ENCODE measurements at regions not wholly inside any gene's neighbourhood (a gene's known extent, or its start where the extent isn't known, plus 50 kb on each side); places are given as distances from the start of the nearest gene placed in this dataset.

DNA sequence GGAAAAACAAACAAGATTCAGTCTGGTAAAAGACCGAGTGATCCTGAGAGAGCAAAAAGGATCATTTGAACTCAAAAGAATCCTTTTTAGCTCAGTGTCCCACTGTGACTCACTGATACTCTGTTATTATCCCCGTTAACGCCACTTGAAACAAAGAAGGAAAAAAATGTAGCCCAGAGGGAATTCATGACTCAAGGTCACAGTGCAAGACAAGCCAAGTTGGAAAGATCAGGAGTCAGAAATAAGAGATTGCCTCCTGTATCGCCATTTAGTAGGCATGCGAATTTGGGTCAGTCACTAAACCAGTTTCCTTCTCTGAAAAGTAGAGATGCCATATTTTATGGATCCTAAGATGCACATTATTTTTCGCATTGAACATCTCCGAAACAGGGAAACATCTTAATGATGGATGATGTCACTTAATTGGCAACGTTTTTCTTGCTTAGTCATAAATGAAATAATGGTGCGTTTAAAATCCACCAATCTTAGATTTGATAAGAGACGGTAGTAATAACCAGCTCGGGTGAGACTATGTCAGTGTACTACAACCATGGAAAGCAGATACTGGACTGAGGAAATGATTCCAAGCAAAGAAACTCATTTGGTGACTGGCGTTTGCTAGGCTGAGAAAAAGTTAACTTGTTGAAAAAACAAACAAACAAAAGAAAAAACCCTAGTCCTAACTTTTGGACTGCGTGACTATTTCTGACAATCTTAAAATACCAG, 502.0 kb upstream of the CELF2 start:
- intact Hi-C loops (cut with micrococcal nuclease) (no loop called here), dilution Hi-C loops (cut with MboI; ENCODE audit: extremely low pct_ligation_motif_present, low sequenced_read_pairs) (no loop called here)
- H3K9ac ChIP-seq (replicated peaks; ENCODE audit: extremely low read depth, insufficient read depth, low read length), result no peak overlapping the region
- no peaks in the 10 kb centered on the region for H3K9me1 ChIP-seq (replicated peaks; ENCODE audit: control insufficient read depth, extremely low read depth, insufficient read depth, low read length)
- H3K36me3 ChIP-seq (ENCODE audit: control insufficient read depth in 2 of 2, extremely low read depth in 1 of 2, insufficient read depth in 2 of 2, low read length in 2 of 2), result no peaks in the 10 kb centered on the region
- H3K4me1 ChIP-seq (ENCODE audit: control insufficient read depth, extremely low read depth, insufficient read depth, low read length), result no peaks in the 10 kb centered on the region
- DNase-seq (ENCODE audit: low read depth, low spot score) (no peak), FAIRE-seq (no peak)
- H3K4me2 ChIP-seq (ENCODE audit: insufficient read depth, low read length), result no peak overlapping the region
- ChIA-PET CTCF (interaction anchor here (1.0 kb wide), 1 partner anchor 10 kb away, joined by 3 read pairs; no protein-coding TSS in a partner anchor), POLR2A (no interaction called here)
- no peaks in the 10 kb centered on the region for H3K79me2 ChIP-seq (ENCODE audit: control insufficient read depth, insufficient read depth, low read length)
- no peaks in the 10 kb centered on the region for H3K9me3 ChIP-seq (replicated peaks; ENCODE audit: control insufficient read depth, insufficient read depth, low read length)
- H3K27me3 ChIP-seq (ENCODE audit: control insufficient read depth in 2 of 2, insufficient read depth in 2 of 2, low read length in 2 of 2), result peaks cover under 1 to 5% of the 10 kb centered on the region in 2 experiments
- H2AFZ ChIP-seq (ENCODE audit: low read depth, low read length), result no peak overlapping the region
- no peak for TF ChIP-seq FOS (IDR thresholded peaks at IDR 0.05; ENCODE audit: borderline replicate concordance, insufficient read depth, low read length)
- no peak for TF ChIP-seq POLR2AphosphoS5 (IDR thresholded peaks at IDR 0.05; ENCODE audit: insufficient read depth, low read depth, low read length)
- no peak for TF ChIP-seq GATA2 (IDR thresholded peaks at IDR 0.05; ENCODE audit: insufficient read depth, insufficient read length, low read depth, low read length)
- TF ChIP-seq, protein P1, sequence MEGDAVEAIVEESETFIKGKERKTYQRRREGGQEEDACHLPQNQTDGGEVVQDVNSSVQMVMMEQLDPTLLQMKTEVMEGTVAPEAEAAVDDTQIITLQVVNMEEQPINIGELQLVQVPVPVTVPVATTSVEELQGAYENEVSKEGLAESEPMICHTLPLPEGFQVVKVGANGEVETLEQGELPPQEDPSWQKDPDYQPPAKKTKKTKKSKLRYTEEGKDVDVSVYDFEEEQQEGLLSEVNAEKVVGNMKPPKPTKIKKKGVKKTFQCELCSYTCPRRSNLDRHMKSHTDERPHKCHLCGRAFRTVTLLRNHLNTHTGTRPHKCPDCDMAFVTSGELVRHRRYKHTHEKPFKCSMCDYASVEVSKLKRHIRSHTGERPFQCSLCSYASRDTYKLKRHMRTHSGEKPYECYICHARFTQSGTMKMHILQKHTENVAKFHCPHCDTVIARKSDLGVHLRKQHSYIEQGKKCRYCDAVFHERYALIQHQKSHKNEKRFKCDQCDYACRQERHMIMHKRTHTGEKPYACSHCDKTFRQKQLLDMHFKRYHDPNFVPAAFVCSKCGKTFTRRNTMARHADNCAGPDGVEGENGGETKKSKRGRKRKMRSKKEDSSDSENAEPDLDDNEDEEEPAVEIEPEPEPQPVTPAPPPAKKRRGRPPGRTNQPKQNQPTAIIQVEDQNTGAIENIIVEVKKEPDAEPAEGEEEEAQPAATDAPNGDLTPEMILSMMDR (IDR thresholded peaks at IDR 0.05; ENCODE audit: extremely low read depth in 1 of 2, insufficient read depth in 1 of 2, low read depth in 1 of 2, low read length in 2 of 2), result no peak
- no peak for TF ChIP-seq POLR2A (IDR thresholded peaks at IDR 0.05; ENCODE audit: low read depth, low read length)
- TF ChIP-seq MYC (IDR thresholded peaks at IDR 0.05; ENCODE audit: low read depth, low read length), result no peak
- TF ChIP-seq, protein P2, sequence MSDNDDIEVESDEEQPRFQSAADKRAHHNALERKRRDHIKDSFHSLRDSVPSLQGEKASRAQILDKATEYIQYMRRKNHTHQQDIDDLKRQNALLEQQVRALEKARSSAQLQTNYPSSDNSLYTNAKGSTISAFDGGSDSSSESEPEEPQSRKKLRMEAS (IDR thresholded peaks at IDR 0.05; ENCODE audit: insufficient read depth, insufficient read length), result no peak
- no peak for TF ChIP-seq EZH2 (IDR thresholded peaks at IDR 0.05; ENCODE audit: borderline replicate concordance, low read depth, low read length, severe bottlenecking)
- TF ChIP-seq JUN (IDR thresholded peaks at IDR 0.05; ENCODE audit: borderline replicate concordance, insufficient read depth, insufficient read length, low read depth), result no peak
- H3K4me3 ChIP-seq (replicated peaks in 1 of 3; ENCODE audit: insufficient read depth in 1 of 3, low read depth in 1 of 3, low read length in 3 of 3), result no peak overlapping the region
- no peaks in the 10 kb centered on the region for H4K20me1 ChIP-seq (replicated peaks; ENCODE audit: control insufficient read depth, extremely low read depth, insufficient read depth, low read length)
- H3K27ac ChIP-seq (ENCODE audit: insufficient read depth, low read depth, low read length), result no peak overlapping the region
- BruUV-seq (replicated peaks), result no TSS peak

All from endothelial cell of umbilical vein (primary cell).